Prostate gland (tissue), 2 donors: ENCODE measurements at regions not wholly inside any gene's neighbourhood (a gene's known extent, or its start where the extent isn't known, plus 50 kb on each side); places are given as distances from the start of the nearest gene placed in this dataset.

Experiments used
- DNase-seq: peaks from one replicate; pipeline ENCODE4 v3.0.0-alpha.2; 2019; ENCODE audit warnings: low spot score
- H3K27ac ChIP-seq, 2 donors: fragments of 200-600 bp; sonication (generic); 2 replicates each; pipeline ENCODE4 v1.5.1; 2017 to 2019
- H3K27me3 ChIP-seq: fragments of 200-600 bp; sonication (generic); replicated peaks from 2 replicates; pipeline ENCODE4 v1.5.1; 2019; ENCODE audit not compliant: insufficient read depth
- H3K36me3 ChIP-seq, 2 donors: fragments of 200-600 bp; sonication (generic); 1 replicate in 1 of 2; 2 replicates in 1 of 2; pipeline versions ENCODE4 v1.5.1 to v1.8.1; 2017 to 2019
- H3K4me1 ChIP-seq: fragments of 200-600 bp; sonication (generic); replicated peaks from 2 replicates; pipeline ENCODE4 v1.5.1; 2019
- H3K4me3 ChIP-seq, 2 donors: fragments of 200-600 bp; sonication (generic); 2 replicates each; pipeline ENCODE4 v1.5.1; 2017 to 2019
- H3K9me3 ChIP-seq: fragments of 200-600 bp; sonication (generic); 2 replicates; pipeline ENCODE4 v1.5.1; 2017
- CTCF ChIP-seq, 4 experiments: fragments of 200-600 bp in 2 of 4; fragments of 450-650 bp in 2 of 4; sonication (generic) in 2 of 4; IDR thresholded peaks; 1 replicate in 3 of 4; 2 replicates in 1 of 4; pipeline ENCODE4 v1.5.1; 2016 to 2019; ENCODE audit warnings: antibody characterized with exemption in 4 of 4, mild to moderate bottlenecking in 2 of 4, moderate library complexity in 2 of 4
- POLR2A ChIP-seq: fragments of 450-650 bp; IDR thresholded peaks from one replicate; pipeline ENCODE4 v1.6.1; 2016; ENCODE audit warnings: antibody characterized with exemption, mild to moderate bottlenecking
- POLR2AphosphoS5 ChIP-seq: sonication (generic); formaldehyde crosslinking; IDR thresholded peaks from one replicate; pipeline ENCODE4 v1.6.1; 2017; ENCODE audit warnings: antibody characterized with exemption
- WGBS: methylation state at CpG from one replicate; pipeline ENCODE4 v1.1.5; 2018; 5-methylcytosine and 5-hydroxymethylcytosine counted together
- intact Hi-C: fragments of 100-400 bp; cut with DNase I; formaldehyde crosslinking; loops from one replicate; pipeline ENCODE4 v1.14.2; 2022

DNA sequence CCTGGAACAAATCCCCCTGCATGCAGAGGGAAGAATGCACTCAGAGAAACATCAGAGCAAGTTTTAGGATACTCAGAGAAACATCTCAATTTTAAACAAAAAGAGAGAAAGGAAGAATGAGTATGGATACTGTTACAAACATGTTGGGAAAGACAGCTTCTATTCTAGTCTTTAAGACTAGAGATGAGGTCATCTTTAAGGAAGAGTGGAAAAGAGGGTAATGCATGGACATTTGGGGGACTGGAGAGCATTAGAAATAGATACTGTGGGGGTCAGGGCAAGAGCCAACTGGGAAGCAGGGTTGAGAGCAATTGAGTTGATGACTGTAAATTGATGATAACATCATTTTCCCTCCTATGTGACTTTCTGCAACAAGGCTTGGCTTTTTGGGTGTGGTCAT, 431.2 kb downstream of the CDH26 start:
- Histone ChIP-seq H3K27ac (no peak overlapping the region), H3K27me3 (no peaks in the 10 kb centered on the region), H3K4me3 (no peak overlapping the region), H3K9me3 (no peaks in the 10 kb centered on the region), H3K36me3 (no peaks in the 10 kb centered on the region), H3K4me1 (no peaks in the 10 kb centered on the region)
- intact Hi-C loops: no loop called here
- no peak for TF ChIP-seq POLR2AphosphoS5
- TF ChIP-seq POLR2A: no peak
- no peak for TF ChIP-seq CTCF (IDR thresholded peaks at IDR 0.05)
- DNase-seq: no peak

DNA sequence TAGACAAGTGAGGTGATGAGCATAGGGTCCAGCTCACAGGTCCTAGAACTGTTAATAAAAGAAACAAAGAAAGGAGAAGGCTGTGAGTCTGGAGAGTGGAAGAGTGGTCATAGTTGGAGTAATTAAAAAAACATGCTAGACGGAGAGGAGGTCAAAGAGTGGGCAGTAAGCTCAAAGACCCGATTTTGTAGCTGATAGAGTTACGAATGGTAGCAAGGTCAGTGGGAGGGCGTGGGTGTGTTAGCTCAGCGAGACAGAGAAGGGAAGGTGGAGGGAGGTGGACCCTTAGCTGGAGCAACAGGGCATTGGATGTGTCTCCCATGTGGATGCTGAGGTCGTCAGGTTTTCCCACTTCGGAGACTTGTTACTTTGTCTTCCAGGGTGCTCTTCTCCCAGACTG, 431.7 kb downstream of the CDH26 start:
- intact Hi-C loops: no loop called here
- no peak overlapping the region for H3K4me3 ChIP-seq
- no peaks in the 10 kb centered on the region for H3K27me3 ChIP-seq
- DNase-seq: no peak
- 69% methylated on average over 7 of the region's 7 CpGs for WGBS
- H3K4me1 ChIP-seq: no peaks in the 10 kb centered on the region
- H3K36me3 ChIP-seq: no peaks in the 10 kb centered on the region
- no peak overlapping the region for H3K27ac ChIP-seq
- TF ChIP-seq CTCF (IDR thresholded peaks at IDR 0.05): no peak
- H3K9me3 ChIP-seq: no peaks in the 10 kb centered on the region

DNA sequence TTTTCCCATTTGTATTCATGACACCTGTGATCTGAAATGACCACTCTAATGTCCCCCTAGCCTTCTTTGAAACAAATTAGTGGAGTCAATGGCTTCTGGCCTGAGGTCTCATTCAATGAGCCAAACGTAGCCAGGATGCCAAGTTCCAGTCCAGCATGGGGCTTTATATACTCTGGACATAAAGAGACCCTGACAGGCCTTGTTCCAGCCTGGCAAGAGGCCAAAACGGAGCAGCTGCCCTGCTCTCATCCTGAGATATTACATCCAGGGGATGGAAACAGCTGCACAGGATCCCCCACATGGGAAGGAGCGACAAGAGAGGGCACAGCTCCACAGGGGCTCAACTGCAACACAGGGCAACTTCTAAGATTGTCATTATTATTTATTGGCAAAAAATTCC, 437.8 kb downstream of the CDH26 start:
- H3K36me3 ChIP-seq: no peaks in the 10 kb centered on the region
- H3K4me1 ChIP-seq: no peaks in the 10 kb centered on the region
- TF ChIP-seq POLR2AphosphoS5 (no peak), POLR2A (no peak), CTCF (IDR thresholded peaks at IDR 0.05) (no peak)
- DNase-seq: no peak
- no peaks in the 10 kb centered on the region for H3K27me3 ChIP-seq
- H3K27ac ChIP-seq: no peak overlapping the region
- intact Hi-C loops: no loop called here
- H3K4me3 ChIP-seq: no peak overlapping the region
- no peaks in the 10 kb centered on the region for H3K9me3 ChIP-seq
- 31% methylated on average over 3 of the region's 3 CpGs for WGBS

DNA sequence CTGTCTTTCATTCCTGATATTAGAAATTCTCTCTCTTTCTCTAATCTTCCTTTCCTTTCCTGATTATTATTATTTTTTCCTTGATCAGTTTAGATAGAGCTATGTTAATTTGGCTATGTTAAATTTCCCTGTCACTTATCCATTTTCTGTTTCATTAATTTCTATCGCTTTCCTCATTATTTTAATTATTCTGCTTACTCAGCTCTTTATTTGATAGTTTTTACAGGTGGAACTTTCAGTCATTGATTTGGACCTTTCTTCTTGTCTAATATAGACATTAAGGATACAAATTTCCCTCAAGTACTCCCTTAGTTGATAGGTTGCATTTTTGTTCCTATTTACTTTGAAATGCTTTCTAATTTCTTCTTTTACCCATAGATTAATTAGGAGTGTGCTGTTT, 442.3 kb downstream of the CDH26 start:
- TF ChIP-seq POLR2AphosphoS5: no peak
- TF ChIP-seq POLR2A: no peak
- no peak for TF ChIP-seq CTCF (IDR thresholded peaks at IDR 0.05)
- WGBS: 100% methylated on average over 1 of the region's 1 CpG
- no peak overlapping the region for H3K4me3 ChIP-seq
- H3K27ac ChIP-seq: no peak overlapping the region
- no peaks in the 10 kb centered on the region for H3K9me3 ChIP-seq
- no peak for DNase-seq
- intact Hi-C loops: no loop called here
- no peaks in the 10 kb centered on the region for H3K4me1 ChIP-seq
- H3K27me3 ChIP-seq: no peaks in the 10 kb centered on the region
- H3K36me3 ChIP-seq: no peaks in the 10 kb centered on the region

- TF ChIP-seq POLR2AphosphoS5 (no peak), POLR2A (no peak), CTCF (IDR thresholded peaks at IDR 0.05) (no peak)
- WGBS: 78% methylated on average over 8 of the region's 8 CpGs
- no peaks in the 10 kb centered on the region for H3K27me3 ChIP-seq
- no peak overlapping the region for H3K27ac ChIP-seq
- no peak overlapping the region for H3K4me3 ChIP-seq
- no peaks in the 10 kb centered on the region for H3K36me3 ChIP-seq
- no peaks in the 10 kb centered on the region for H3K4me1 ChIP-seq
- DNase-seq: no peak
- no peaks in the 10 kb centered on the region for H3K9me3 ChIP-seq
- intact Hi-C loops: no loop called here
These were observed 444.2 kb downstream of the CDH26 start for GRCh38 chr20:60402189-60403058.
